ENCODE measurements at regions not wholly inside any gene's neighbourhood (a gene's known extent, or its start where the extent isn't known, plus 50 kb on each side); places are given as distances from the start of the nearest gene placed in this dataset.

GRCh38 chr7:27339478-27339877 is 96.9 kb downstream of the EVX1 start:
- Histone ChIP-seq H3K14ac (ENCODE audit: insufficient read length) (no peak overlapping the region), H3K27ac (ENCODE audit: low read depth, low read length) (no peak overlapping the region), H3K4me3 (ENCODE audit: extremely low read depth in 1 of 4, insufficient read depth in 2 of 4, low read depth in 3 of 4, low read length in 4 of 4) (no peak overlapping the region), H3K4ac (replicated peaks; ENCODE audit: insufficient read length, low read depth, low read length) (no peak overlapping the region), H4K91ac (replicated peaks; ENCODE audit: insufficient read length, low read length) (no peak overlapping the region), H2BK12ac (ENCODE audit: low read depth, low read length) (no peak overlapping the region), H3K4me1 (replicated peaks in 1 of 4; ENCODE audit: control insufficient read depth in 3 of 4, insufficient read depth in 4 of 4, low read length in 3 of 4) (peaks cover 0 to 3% (median 1%) of the 10 kb centered on the region in 4 experiments; a peak in 2 of 7 replicates), H3K79me2 (ENCODE audit: control insufficient read depth in 1 of 2, insufficient read depth in 2 of 2, low read length in 2 of 2) (no peaks in the 10 kb centered on the region), H3K23ac (ENCODE audit: insufficient read length) (no peak overlapping the region), H2AFZ (ENCODE audit: low read length) (peak overlapping the region; percentile 50; the same call in 1 of the 2 replicates), H3K23me2 (ENCODE audit: low read depth, low read length) (no peaks in the 10 kb centered on the region), H3K27me3 (replicated peaks in 1 of 4; ENCODE audit: control insufficient read depth in 3 of 4, extremely low read depth in 1 of 4, insufficient read depth in 3 of 4, low read length in 3 of 4) (no peaks in the 10 kb centered on the region), H3K18ac (ENCODE audit: extremely low read depth, low read length) (no peak overlapping the region), H4K20me1 (replicated peaks in 1 of 2; ENCODE audit: control insufficient read depth in 1 of 2, insufficient read depth in 2 of 2, low read length in 2 of 2) (no peaks in the 10 kb centered on the region), H3K56ac (replicated peaks; ENCODE audit: insufficient read length, low read depth, low read length) (no peak overlapping the region), H3K9ac (replicated peaks in 1 of 4; ENCODE audit: extremely low read depth in 1 of 4, low read depth in 3 of 4, low read length in 3 of 4) (no peak overlapping the region), H3K4me2 (ENCODE audit: insufficient read depth in 1 of 2, low read depth in 2 of 2, low read length in 2 of 2) (no peak overlapping the region), H4K8ac (ENCODE audit: extremely low read depth, insufficient read depth, low read length) (no peak overlapping the region), H4K5ac (ENCODE audit: insufficient read length, low read depth, low read length) (no peak overlapping the region), H3K9me3 (ENCODE audit: insufficient read depth in 2 of 2, low read depth in 1 of 2, low read length in 1 of 2) (no peaks in the 10 kb centered on the region), H2BK20ac (ENCODE audit: low read length) (no peak overlapping the region), H2AK5ac (ENCODE audit: low read depth, low read length) (no peak overlapping the region), H2BK15ac (ENCODE audit: low read length) (no peak overlapping the region), H3K36me3 (ENCODE audit: control insufficient read depth in 2 of 4, insufficient read depth in 4 of 4, low read length in 3 of 4) (no peaks in the 10 kb centered on the region), H3K79me1 (ENCODE audit: low read depth, low read length) (no peaks in the 10 kb centered on the region), H2BK5ac (ENCODE audit: low read depth, low read length) (no peak overlapping the region), H2BK120ac (replicated peaks; ENCODE audit: low read depth, low read length) (no peak overlapping the region)
- 81% methylated on average over 2 of the region's 2 CpGs; no CpG with 5 or more reads in 1 of the 2 experiments for WGBS, 2 experiments (ENCODE audit: extremely low coverage in 1 of 2, insufficient coverage in 1 of 2, insufficient read length in 1 of 2, insufficient replicate concordance in 2 of 2, low coverage in 1 of 2, low lambda C conversion rate in 2 of 2, missing lambda C conversion rate in 1 of 2)
- FAIRE-seq (no peak), DNase-seq (ENCODE audit: low read depth in 1 of 2, low spot score in 2 of 2) (no peak)
- POLR2A ChIA-PET (ENCODE audit: partially characterized antibody), result interaction anchor here (0.7 to 1.0 kb wide), 2 partner anchors 9 to 1942 kb away, joined by 3 read pairs; no protein-coding TSS in a partner anchor
- CTCF ChIA-PET (ENCODE audit: partially characterized antibody), result interaction anchor here (2.3 kb wide), 1 partner anchor 11 kb away, joined by 9 read pairs; no protein-coding TSS in a partner anchor
- no peak for TF ChIP-seq TEAD4 (IDR thresholded peaks at IDR 0.05; ENCODE audit: low read depth, low read length)
- TF ChIP-seq MAX (IDR thresholded peaks at IDR 0.05), result no peak
- no peak for TF ChIP-seq USF2 (IDR thresholded peaks at IDR 0.05; ENCODE audit: low read length)
- TF ChIP-seq CEBPB (IDR thresholded peaks at IDR 0.05; ENCODE audit: low read depth, low read length), result no peak
- TF ChIP-seq FOSL1 (IDR thresholded peaks at IDR 0.05; ENCODE audit: insufficient read depth, low read depth, low read length), result no peak
- no peak for TF ChIP-seq EZH2 (IDR thresholded peaks at IDR 0.05; ENCODE audit: low read depth, low read length, severe bottlenecking)
- no peak for TF ChIP-seq RXRA (IDR thresholded peaks at IDR 0.05; ENCODE audit: insufficient read depth, low read depth, low read length)
- TF ChIP-seq CBX5 (IDR thresholded peaks at IDR 0.05; ENCODE audit: low read depth, low read length), result no peak
